C1 segment of cervical spinal cord (tissue), 14 donors: ENCODE measurements at regions not wholly inside any gene's neighbourhood (a gene's known extent, or its start where the extent isn't known, plus 50 kb on each side); places are given as distances from the start of the nearest gene placed in this dataset.

ENCODE experiments used
- DNase-seq, 14 donors: peaks; one replicate each; lab custom pipeline; 2025; lab: John Stamatoyannopoulos, UW

DNA sequence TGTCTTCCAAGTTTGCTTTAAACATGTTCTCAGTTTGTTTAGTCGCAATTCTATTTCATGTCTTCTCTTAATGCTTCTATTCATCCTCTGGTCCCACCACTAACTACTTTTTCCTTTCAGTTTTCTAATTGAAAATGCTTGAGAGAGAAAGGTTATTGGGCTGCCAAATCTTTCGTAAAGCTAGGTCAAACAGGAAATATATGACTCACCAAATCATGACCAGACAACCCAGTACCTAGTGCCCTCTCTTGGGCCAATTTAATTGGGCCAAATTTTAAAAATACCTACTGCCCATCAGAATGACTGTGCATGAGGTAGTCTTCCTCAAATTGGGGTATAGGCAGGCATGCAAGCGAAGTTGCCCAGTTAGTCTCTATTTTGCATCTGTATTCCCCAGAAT is 295.4 kb upstream of the PBX1 start:
- no peak for DNase-seq

DNA sequence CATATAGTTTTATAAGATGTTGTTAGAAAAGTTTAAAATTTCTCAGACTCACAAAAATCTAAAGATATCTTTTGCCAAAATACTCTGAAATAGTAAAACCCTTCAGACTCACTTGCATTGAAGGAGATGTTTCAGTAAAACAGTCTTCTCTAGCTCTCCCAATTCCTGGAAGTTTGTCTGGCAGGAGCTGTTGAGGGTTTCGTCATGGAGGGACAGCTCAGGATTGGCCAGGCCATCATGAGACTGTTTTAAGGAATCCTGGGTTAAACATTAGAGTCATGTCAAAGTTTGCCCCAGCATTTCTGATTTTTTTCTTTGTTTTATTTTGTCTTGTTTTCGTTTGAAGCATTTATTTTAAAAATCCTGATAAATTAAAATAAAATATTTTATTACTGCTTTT is 293.8 kb upstream of the PBX1 start:
- no peak for DNase-seq

DNA sequence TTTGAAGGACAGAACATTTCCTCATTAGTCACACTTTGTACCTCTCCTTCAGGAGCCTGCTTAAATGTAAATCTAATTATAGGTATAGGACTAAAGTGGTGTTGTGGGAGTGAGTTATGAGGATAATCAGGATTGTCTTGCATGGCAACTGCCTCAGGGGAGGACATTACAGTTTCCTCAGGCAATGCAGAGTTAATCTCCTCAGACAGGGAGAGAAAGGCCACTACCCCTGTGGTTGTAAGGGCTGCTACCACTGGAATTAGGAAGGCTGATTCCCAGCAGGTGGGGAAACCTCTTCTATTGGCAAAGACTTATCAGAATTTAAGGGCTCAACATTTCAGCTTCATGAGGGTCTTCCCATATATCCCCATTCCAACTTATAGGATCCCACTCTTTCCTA is 286.8 kb upstream of the PBX1 start:
- no peak for DNase-seq

DNA sequence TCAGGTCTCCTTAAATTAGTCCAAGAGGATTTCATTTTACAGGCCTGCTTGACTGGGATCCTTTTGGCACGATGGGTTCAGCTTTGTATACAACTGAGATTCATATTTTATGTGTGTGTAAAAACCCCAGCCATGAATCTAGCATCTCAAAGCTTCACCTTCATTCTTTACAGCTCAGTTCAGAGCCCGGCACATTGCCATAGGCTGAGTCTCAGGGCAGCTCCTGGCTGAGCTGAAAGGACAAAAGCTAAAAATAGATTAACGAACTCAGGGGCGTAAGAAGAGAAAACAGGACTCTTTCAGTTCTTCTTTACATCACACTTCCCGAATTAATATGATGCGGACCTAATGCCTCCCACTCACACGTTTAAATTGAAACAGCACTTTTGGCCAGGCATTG is 262.8 kb upstream of the PBX1 start:
- no peak for DNase-seq

DNA sequence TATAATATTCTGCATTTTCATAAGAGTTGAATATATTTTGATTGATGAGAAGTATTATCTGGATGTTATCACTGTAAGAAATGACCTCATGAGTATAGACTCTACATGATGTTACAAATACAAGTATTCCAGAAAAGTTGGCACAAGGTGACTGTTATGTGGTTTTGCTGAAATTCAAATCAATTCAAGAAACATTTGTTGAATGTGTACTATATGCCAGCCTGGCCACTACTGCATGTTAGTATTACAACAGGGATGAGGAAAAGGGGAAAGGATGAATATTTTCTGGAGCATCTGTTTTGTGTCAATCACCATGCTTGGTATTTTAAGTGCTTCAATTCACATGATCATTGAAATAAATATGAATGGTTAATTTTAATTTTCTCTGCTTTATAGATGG is 250.9 kb upstream of the PBX1 start:
- no peak for DNase-seq

DNA sequence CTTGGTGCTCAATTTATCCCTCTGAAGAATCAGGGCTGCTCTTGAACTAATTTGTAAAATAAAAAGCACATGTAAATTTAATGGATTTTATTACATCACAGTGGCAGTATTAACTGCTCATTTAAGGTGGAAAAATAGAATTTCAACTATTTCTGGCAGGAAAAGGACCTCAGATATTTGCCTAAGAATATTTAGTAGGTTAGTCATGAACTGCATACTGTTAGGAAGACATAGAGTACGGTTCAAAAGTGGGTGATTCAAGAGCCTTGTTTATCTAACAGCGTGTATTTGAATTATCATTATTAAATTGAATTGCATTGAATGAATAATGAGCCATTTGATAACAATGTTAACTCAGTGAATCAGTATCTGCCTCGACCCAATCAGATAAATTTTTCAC is 248.8 kb upstream of the PBX1 start:
- DNase-seq: no peak

DNA sequence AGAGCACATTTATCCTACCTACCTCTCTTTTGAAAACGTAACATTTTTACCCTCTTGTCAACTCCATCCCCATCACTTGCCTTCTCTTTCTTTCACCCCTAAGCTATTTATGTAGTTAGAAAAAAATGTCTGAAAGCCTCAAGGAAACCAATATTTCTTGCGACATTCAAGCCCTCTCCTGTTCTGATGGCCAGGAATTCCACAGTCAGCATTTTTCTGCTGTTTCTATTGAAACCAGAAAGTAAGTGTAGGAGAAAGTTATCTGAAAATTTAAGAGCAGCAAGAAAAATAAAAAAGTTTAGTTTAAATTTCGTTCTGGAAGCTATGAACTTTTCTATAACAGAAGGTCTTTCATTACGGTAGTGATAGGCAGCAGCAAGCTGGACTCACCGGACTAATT is 247.6 kb upstream of the PBX1 start:
- DNase-seq: no peak

DNA sequence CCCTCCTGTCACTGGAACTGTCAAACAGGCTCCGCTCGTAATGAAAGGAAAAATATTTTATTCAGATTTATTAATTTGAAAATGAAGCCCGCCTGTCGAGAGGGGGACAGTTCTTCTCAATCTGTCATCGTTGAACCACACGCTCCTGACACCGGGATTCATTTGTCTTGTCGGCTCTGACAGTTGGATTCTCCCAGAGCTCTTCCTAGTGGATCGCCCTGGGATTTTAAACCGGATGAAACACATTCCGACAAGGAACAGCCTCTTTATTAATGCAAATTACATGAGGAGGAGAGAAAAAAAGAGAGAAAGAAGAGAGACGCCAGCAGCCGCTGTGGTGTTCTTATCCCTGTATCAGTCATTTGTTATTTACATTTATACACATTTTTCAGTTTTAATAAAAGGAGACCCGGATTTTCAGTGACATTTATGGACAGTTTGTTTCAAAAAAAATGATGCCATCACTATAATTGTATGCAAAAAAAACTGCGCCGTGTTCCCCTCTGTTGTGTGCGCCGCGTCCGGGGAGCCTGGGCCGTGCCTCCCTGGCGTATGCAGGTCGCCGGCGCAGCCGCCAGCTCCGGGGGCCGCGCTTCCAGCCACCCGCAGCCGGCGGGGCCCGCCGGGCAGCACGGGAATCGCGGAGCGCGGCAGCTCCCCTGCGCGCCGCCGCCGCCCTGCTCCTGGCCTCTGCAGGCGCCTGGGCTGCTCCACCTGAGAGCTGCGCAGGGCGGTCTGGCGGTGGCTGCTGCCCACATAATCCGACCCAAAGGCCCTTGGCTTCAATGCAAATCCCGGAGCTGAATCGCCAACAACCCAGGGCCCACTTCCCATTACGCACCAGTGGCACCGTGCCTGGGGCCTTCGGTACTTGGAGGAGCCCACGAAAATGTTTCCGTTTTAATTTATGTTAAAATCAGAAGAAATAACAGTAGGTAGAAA is 237.9 kb upstream of the PBX1 start:
- DNase-seq: peak in 2 of 14 donors; percentile 4 to 14

DNA sequence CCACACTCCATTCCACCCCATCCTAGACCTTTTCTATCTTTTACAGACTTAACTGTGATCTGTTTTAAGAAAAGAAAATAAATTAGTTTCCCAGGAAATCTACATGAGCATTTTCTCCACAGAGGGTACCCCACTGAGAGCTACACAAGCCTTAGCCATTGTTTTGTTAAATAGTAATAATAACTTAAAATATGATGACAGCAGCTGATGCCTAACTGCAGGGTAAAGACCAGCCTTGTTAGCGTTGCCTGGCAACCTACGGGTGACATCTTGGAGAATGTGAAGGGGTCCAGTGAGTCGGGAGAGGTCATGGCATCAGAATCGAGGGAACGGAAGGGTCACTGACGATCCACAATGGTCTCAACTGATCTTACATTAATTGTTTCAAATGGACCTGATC is 233.2 kb upstream of the PBX1 start:
- no peak for DNase-seq

DNA sequence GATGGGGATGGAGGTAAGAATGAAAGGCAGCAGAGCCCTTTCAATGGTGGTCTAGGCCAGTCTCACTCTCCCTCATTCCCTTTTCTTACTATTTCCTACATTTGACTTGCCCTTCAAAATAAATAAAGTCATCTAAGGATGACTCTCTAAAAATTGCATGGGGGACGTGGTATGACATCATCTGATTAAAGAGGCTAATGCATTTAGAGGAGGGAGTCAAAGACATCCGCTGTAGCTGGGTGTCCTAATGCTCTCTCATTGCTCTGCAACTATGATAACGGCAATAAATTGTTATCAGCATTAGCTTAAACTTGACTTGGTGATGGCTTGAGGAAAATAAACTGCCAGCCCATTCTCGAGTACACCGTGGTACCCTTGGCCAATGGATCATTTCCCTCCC is 225.6 kb upstream of the PBX1 start:
- DNase-seq: no peak

DNA sequence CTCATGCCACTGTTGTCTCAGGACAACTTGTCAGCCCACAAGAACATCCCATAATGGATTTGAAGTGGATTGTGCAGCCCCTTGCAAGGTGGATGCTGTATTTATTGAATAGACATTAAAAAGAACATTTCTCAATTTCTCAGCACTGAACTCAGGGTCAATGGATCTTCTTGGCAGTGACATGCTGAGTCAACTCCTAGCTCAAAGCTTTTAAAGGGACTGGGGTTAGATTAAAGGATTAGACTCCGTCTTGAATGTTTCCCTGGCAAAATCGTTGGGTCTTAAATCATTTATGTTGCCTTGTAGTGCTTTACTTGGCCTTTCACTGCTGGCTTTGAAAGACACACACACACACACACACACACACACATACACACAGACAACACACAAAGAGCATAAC is 221.6 kb upstream of the PBX1 start:
- no peak for DNase-seq

DNA sequence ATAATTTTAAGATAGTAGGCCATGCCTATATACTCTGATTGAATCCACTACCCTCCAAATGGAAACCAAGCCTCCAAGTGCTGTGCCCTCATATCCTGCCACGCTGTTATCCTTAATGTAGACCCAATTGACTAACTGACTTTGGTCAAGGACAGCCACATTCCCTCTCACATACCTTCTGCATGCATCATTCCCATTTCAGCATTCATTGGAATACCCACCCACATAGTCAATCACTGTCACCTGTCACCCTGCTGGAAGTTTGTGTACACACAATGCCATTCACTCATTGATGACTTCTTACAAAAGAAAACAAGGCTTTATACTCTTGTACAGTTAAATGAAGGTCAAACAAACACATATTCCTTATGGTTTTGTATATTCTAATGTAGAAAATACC is 221.1 kb upstream of the PBX1 start:
- no peak for DNase-seq

DNA sequence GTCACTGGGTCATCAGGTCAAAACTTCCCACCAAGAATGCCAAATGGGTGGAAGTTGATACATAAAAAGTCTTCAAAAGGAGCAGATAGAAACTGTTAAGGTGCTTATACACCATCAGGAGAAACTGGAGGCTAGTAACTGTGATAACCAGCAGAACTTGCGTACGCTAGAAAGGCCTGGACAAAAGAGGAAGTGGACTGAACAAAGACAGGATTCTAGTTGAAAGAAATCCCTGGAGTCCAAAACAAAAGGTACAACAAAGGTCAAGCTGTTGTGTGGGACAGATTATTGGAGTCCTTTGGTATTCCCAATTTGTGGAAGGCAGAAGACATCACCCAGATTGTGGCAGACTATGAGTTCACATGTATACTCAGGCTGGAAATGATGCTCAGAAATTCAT is 215.8 kb upstream of the PBX1 start:
- DNase-seq: no peak

DNA sequence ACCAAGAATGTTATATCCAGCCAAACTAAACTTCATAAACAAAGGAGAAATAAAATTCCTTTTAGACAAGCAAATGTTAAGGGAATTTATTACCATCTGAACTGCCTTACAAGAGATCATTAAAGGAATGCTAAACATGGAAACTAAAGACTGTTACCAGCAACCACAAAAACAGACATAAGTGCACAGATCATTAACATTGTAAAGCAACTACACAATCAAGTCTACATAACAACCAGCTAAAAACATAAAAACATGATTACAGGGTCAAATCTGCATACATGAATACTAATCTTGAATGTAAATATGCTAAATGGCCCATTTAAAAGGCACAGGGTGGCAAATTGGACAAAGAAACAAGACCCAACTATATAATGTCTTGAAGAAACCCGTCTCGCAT is 211.0 kb upstream of the PBX1 start:
- DNase-seq: no peak

DNA sequence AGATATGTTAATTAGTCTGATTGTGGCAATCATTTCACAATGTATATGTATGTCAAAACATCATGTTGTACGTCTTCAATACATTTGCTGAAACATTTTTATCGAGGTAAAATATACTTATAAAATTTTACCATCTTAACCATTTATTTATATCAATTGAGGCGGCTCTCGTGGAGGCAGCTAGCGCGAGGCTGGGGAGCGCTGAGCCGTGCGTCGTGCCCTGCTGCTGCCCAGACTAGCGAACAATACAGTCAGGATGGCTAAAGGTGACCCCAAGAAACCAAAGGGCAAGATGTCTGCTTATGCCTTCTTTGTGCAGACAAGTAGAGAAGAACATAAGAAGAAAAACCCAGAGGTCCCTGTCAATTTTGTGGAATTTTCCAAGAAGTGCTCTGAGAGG is 202.5 kb upstream of the PBX1 start:
- no peak for DNase-seq

DNA sequence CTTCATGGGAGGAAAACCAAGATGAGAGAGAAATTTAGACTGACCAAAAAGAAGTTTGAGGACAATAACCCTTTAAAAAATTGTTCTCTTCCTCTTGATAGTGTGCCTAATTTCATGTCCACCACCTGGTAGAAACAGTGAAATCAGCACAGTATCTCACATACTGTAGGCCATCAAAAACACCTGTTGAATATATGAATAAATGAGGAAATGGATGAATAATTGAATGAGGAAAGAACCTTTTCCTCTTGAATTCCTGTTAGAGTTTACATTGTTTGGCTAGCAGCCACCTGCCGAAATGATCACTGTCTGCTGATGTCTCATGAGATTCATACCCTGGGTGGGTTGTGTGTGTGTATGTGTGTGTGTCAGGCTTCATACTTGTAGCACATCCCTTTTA is 198.7 kb upstream of the PBX1 start:
- no peak for DNase-seq

DNA sequence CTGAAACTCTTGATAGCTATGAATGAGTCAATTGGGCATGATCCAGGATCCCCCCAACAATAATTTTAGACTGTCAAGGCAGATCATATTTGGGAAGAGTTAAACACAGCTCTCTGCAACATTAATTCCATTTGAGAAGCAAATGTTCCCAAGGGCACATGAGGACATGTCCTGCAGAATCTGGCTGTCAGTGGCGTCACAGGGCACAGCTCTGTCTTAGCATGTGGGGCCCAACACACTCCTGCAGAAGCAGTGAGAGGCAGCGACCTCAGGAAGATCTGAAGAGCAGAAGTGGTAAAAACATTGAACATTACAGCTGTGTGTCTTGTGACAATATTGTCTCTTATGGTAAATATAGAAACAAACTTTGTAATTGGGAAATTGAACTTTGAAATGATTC is 197.1 kb upstream of the PBX1 start:
- DNase-seq: no peak

DNA sequence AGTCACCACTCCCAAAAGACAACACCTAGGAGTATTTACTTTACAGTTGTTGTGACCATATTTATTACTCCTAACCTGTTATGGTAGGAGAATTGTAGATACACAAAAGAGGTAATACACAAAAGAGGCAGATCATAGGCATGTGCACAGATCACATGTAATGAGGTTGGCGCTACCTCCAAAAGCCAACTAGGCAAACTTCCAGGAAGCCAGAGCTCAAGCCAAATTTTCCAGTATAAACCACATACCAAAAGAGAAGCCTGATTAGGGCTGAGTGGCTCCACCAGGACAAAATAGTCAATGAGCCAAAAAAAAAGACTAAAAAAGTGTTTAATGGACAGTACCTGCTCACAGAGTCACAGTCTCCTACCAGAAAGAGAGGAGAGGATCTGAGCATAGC is 195.0 kb upstream of the PBX1 start:
- DNase-seq: no peak

DNA sequence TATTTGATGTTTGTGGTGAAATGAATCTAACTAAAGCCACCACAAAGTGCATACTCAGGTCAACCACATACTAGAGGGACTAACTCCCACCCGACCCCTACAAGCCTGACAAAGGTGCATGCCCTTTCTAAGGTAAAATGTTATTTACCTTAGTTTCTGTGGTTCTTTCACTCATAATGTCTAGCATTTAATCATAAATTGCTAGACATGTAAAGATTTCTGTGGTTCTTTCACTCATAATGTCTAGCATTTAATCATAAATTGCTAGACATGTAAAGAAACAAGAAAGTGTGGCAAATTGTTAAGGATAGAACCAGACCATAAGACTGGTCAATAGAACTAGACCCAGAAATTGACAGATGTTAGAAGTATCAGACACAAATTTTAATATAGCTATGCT is 193.0 kb upstream of the PBX1 start:
- DNase-seq: no peak

DNA sequence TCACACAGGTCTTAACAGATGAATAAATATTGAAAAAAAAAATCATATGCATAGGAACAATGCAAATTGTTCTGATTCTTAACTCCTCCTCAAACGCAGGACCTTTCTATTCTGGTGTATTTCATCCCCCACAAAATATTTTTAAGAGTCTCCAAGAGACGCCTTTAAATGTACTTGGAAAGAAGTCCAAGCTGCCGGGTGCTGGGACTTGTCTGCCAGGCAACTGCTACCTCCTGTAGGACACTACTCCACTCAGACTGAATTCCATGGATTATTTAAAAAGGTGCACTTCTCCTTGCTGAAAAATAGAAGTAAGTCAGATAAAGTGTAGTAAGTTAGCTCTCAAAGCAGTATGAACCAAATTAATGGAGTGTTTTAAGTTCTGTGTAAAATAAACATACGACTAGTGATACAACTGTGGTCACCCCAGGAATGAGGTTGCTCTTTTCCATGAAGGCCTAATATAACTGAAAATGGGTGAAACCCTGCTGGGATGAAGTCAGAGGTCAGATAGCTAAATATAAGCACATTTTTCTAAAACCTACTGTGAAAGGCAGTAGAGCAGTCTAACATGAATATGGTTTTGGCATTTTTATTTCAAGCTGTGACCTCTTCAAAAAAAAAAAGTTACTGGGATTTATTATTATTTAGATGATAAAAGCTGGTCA is 189.2 kb upstream of the PBX1 start:
- DNase-seq: no peak

DNA sequence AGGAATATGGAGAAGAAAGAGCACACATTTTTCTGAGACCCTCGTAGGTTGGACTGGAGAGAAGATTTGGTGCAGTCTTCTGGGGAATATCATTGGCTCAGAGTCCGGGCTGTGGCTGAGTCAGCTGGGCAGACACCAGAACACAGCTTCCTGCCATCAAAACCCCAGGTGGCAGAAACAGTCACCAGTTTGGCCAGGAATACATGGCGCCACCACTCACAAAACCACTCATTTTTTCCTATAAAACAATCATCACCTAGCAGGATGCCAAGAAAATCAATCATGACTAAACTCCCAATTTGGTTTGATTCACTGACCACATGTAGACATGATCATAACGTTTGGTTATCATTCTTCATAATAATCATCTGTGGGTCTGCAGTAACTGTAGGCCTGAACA is 178.1 kb upstream of the PBX1 start:
- no peak for DNase-seq

DNA sequence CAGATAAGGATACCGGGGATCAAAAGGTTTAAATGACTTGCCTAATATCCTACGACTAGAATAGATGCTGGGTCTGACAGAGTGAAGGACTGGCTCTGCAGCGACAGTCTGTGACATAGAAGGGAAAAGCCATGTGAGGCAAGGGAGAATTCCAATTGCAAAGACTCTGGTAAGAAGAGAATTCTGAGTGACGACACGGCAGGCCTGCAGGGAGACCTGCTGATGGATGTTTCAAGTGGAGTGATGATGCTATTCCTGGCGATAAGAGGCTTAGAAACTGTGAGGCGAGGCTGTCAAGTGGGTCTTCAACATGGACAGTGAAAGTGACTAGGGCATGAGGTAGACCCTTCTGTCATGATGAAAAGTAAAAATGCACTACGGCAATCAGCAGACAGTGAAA is 176.6 kb upstream of the PBX1 start:
- DNase-seq: no peak

DNA sequence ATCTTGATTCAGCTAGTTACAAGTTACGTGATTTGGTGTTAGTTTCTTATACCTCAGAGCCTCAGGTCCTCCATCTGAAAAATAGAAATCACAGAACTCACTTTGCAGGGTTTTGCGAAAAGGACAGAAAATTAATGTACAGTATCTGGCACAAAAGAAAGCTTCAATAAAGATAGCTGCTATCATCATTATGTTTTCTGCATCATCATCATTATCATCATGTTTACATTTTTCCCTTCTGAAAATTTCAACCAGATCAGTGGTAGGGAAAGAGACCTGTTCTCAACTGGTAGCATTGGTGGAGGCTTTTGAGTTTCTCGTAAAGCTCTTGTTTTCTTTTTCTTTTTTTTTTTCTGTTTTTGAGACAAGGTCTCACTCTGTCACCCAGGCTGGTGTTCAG is 174.7 kb upstream of the PBX1 start:
- DNase-seq: no peak
